Thyroid gland (tissue), 4 donors: ENCODE measurements at regions not wholly inside any gene's neighbourhood (a gene's known extent, or its start where the extent isn't known, plus 50 kb on each side); places are given as distances from the start of the nearest gene placed in this dataset.

Source experiments
- CTCF ChIP-seq, 6 experiments: fragments of 200-600 bp in 3 of 6; fragments of 450-650 bp in 3 of 6; sonication (generic) in 3 of 6; IDR thresholded peaks; one replicate each; pipeline ENCODE4 v1.5.1; 2016 to 2019; ENCODE audit warnings: antibody characterized with exemption in 6 of 6, mild to moderate bottlenecking in 2 of 6, inconsistent platforms in 1 of 6, moderate library complexity in 1 of 6
- POLR2A ChIP-seq, 2 donors: fragments of 450-650 bp; IDR thresholded peaks; one replicate each; pipeline ENCODE4 v1.6.1; 2017; ENCODE audit warnings: antibody characterized with exemption in 2 of 2, mild to moderate bottlenecking in 2 of 2, moderate library complexity in 1 of 2

GRCh38 chr1:56286506-56286905, 292.9 kb downstream of the PLPP3 start:
- no peak for TF ChIP-seq CTCF (IDR thresholded peaks at IDR 0.05)
- TF ChIP-seq POLR2A (IDR thresholded peaks at IDR 0.05) = no peak
